GM18873 (cell line): ENCODE measurements at regions not wholly inside any gene's neighbourhood (a gene's known extent, or its start where the extent isn't known, plus 50 kb on each side); places are given as distances from the start of the nearest gene placed in this dataset.

ENCODE experiments used
- ATAC-seq: cut with Tn5 transposase; IDR thresholded peaks from one replicate; pipeline ENCODE4 v1.9.1; 2021; ENCODE audit warnings: mild to moderate bottlenecking, moderate library complexity, moderate number of reproducible peaks; ENCODE audit not compliant: unreplicated experiment, low FRiP score

GRCh38 chr14:35992816-35993683 is 166.9 kb downstream of the BRMS1L start:
- no peak for ATAC-seq

GRCh38 chr14:35991356-35991755 is 165.2 kb downstream of the BRMS1L start:
- ATAC-seq, result no peak

DNA sequence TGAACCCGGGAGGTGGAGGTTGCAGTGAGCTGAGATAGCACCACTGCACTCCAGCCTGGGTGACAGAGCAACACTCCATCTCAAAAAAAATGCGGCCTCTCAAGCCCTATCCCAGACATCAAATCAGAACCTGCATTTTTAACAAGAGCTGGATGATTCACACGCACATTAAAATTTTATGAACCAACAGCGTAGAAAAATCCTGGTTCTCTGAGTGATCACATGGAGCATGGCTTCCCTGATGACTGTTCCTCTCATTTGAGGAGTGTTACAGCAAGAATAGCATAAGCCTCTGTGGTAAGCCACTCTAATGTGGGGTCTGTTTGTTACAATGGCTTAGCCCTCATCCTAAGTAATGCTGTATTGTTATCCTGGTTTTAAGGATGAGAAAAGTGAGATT is 163.6 kb downstream of the BRMS1L start:
- ATAC-seq, result no peak

- ATAC-seq, result no peak
Measured at GRCh38 chr14:35988972-35989690, 163.0 kb downstream of the BRMS1L start.

DNA sequence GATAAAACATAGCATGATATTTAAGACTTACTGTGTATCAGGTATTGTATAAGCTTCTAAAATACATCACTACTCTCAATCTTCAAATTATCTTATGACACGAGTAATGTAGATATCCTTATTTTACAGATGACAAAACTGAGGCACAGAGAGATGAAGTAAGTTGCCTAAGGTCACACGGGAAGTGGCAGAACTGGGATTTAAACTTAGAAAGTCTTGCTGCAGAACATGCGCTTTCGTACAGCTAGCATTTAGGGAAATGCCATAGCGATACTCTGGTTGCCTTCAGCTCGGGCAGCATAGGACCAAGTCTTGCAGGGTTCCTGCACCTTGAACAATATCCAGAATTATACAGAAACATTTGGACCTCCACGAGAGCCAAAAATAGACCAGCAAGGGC is 162.4 kb downstream of the BRMS1L start:
- no peak for ATAC-seq

DNA sequence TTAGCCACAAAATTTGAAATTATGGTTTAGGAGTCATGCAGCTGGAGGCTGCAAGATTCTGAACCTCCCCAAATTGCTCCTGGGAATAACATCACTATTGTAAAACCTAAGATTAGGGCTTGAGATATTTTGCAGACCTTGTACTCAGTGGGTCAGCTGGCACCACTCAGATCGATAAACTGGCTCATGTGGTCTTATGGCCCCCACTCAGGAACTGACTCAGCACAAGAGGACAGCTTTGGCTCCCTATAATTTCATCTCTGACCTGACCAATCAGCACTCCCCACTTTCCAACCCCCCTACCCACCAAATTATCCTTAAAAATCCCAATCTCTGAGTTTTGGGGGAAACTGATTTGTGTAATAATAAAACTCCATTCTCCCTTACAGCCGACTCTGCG is 161.6 kb downstream of the BRMS1L start:
- no peak for ATAC-seq

DNA sequence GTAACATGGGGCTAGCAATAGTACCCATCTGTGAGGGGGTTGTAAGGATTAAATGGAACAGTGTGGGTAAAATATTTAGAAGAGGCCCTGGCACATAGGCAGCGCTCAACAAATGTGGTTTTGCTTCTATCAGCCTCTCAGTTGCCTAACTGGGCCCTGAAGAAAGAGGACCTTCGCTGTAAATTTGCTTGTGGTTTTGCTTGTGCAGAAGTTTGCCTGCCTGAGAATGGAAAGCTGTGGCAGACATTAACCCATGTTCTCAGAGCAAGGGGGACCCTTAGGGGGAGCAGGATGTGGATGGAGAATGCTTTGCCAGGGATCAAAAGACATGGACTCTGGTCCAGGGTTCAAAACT is 160.1 kb downstream of the BRMS1L start:
- ATAC-seq, result peak; percentile 79

GRCh38 chr14:35985474-35986218 is 159.5 kb downstream of the BRMS1L start:
- ATAC-seq, result peak; percentile 63

- ATAC-seq, result no peak
Measured at GRCh38 chr14:35979531-35979930, 153.4 kb downstream of the BRMS1L start.

DNA sequence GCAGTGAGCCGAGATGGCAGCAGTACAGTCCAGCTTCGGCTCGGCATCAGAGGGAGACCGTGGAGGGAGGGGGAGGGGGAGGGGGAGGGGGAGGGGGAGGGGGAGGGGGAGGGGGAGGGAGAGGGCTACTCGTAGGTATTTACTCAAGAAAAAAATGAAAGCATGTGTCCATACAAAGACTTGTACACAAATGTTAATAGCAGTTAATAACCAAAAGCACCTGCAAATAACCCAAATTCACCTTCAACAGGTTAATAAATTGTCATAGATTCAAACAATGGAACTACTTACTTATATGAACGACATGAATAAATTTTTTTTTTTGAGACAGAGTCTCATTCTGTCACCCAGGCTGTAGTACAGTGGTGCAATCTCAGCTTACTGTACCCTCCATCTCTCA is 152.4 kb downstream of the BRMS1L start:
- no peak for ATAC-seq

DNA sequence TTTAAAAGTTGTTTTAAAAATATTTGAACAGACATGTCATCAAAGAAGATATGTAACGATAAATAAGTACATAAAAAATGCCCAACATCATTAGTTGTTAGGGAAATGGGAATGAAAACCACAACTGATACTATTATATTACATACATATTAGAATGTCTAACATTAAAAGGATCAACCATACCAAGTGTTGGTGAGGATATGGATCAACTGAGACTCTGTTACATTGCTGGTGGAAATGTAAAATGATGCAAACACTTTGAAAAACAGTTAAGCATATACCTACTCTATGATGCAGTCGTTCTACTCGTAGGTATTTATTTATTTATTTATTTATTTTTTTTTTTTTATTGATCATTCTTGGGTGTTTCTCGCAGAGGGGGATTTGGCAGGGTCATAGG is 149.7 kb downstream of the BRMS1L start:
- no peak for ATAC-seq

GRCh38 chr14:35973770-35974169 is 147.6 kb downstream of the BRMS1L start:
- no peak for ATAC-seq

DNA sequence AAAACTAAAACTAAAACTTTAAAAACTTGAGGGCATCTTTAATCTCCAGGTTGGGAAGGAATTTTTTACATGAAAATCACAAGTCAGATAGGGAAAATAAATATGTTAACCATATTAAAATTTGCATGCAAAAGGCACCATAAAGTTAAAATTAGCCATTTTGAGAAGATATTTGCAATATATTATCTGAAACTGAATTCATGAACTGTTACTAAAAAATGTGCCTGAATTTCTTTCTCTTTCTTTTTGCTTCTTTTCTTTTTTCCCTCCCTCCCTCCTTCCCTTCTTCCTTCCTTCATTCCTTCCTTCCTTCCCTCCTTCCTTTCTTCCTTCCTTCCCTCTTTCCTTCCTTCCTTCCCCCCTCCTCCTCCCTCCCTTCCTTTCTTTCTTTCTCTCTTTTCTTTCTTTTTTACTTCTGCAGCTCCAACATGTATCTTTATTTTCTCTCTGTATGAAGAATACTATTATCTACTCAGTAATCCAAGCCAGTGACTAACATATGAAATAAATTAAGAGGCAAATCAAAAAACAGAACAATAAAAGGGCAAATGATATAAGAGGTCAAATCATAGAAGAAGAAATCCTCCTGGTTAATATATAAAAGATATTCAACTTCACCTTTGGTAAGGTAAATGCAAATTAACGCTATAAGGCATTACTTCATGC is 146.0 kb downstream of the BRMS1L start:
- ATAC-seq, result no peak

DNA sequence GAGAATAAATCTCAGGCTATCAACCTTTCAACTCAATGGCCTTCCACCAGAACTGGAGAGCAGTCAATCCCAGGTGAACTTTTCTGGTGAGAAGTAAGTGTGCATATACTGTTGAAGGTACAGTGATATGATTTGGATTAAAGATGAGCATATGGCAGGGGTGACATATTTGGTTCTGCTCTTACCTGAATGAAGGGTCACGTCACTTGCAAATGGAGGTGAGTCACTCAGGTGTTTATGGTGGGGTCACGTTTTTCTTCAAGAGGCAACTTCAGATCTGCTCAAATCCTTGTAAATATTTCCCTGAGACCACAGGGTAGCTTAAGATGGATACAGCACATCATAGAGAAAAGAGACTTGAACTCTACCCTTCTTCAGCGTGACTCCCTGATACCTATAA is 143.2 kb downstream of the BRMS1L start:
- no peak for ATAC-seq

- ATAC-seq, result no peak
Measured at GRCh38 chr14:35965400-35965799, 139.3 kb downstream of the BRMS1L start.

DNA sequence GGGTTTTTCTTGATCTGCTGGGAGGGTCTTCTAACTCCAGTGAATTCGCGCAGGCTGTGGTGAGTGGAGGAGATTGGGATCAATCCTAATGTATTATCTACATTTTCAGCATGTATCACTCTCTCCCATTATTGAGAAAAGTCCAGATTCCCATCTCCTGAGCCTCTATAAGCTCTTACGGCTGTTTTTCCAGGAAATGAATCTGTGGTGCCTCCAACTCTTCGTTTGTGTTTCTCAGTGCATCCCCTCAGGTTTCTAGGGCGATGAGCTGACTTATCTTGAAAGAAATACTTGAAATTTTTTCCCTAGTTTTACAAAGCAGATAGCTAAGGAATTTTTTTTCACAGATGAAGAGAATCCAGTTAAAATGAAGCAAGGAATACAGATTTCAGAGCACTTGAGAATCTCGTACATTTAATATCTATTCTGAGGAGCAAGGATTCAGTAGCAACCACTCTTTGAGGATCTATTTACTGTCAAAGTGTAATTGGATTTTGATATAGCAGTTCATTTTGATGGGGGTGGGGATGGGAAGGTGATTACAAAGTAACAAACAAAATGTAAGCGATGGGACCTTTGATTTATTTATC is 138.7 kb downstream of the BRMS1L start:
- no peak for ATAC-seq

DNA sequence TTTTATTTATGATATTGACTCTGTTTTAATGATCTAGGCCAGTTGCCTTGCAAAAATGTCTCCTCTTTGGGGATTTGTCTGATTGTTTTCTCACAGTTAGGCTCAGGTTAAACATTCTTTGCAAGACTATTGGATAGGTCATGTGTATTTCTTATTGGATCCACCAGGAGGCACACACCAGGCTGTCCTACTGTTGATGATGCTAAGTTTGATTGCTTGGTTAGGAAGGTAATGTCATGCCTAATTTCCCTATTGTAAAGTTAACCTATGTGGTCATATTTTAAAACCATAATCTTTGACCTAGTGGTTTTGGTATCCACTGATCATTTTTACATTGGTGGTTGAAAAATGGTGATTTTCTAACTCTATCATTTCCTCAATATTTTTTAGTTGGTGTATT is 137.1 kb downstream of the BRMS1L start:
- ATAC-seq, result no peak

DNA sequence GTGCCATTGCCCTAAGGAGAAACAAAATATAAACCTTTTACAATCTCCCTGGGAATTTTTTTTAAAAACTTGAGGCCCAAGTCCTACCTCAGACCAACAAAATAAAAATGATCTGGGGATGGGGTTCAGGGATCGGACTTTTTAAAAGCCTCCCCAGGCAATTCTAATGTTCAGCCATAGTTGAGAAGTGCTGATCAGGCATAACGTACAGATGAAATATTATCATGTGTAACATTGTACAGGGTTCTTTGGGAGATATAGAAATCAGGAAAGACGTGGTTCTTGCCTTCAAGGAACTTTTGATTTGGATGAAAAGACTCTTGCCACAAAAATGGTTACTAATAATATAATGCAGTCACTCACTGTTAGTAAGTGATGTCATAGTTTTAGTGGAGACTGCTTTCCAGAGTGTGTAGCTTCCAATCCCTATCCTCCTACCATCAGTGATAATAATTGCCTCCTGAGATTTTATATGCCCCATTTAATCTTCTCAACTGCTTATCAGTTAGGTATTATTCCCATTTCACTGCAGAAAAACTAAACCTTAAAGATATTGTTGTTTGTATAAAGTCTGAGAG is 135.6 kb downstream of the BRMS1L start:
- no peak for ATAC-seq

DNA sequence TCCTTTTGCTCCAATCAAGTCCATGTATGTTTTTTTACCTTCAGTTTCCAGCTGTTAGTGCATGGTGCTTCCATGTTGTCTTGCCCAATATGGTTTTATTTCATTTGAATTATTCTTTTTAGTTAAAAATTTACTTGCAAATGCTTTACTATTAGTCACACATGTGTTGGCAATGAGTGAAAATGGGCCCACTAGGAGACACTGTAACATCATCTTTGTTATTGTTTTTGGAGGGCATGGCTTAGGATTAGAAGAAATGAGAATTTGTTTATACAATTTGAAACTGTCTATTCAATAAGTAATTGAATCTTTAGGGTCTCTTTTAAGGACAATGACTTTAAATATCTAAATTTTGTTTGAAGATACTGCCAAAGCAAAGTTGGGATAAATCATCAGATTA is 133.7 kb downstream of the BRMS1L start:
- ATAC-seq, result no peak

DNA sequence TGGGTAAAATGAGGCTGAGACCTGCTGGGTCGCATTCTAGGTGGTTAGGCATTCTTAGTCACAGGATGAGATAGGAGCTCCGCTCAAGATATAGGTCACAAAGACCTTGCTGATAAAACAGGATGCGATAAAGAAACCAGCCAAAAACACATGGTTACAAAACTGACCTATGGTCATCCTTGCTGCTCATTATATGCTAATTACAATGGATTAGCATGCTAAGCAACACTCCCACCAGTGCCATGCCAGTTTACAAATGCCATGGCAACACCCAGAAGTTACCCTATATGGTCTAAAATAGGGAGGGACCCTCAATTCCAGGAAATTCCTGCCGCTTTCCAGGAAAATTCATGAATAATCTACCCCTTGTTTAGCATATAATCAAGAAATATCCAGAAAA is 132.4 kb downstream of the BRMS1L start:
- no peak for ATAC-seq
